Spleen (tissue), 11 donors: ENCODE measurements at regions not wholly inside any gene's neighbourhood (a gene's known extent, or its start where the extent isn't known, plus 50 kb on each side); places are given as distances from the start of the nearest gene placed in this dataset.

Experiments used
- DNase-seq: peaks from one replicate; pipeline ENCODE4 v3.0.0-alpha.2; 2020
- H3K27ac ChIP-seq, 8 donors: fragments of 200-600 bp; sonication (generic) in 7 of 8; 1 replicate in 4 of 8; 2 replicates in 4 of 8; pipeline versions ENCODE4 v1.5.0 to v1.8.0; 2016 to 2021; ENCODE audit warnings: inconsistent platforms in 4 of 8, mild to moderate bottlenecking in 4 of 8, moderate library complexity in 1 of 8
- H3K27me3 ChIP-seq, 7 donors: fragments of 200-600 bp; sonication (generic) in 6 of 7; replicated peaks in 1 of 7; 1 replicate in 4 of 7; 2 replicates in 3 of 7; pipeline versions ENCODE4 v1.5.0 to v1.8.0; 2016 to 2021; ENCODE audit warnings: inconsistent platforms in 3 of 7, mild to moderate bottlenecking in 1 of 7
- H3K36me3 ChIP-seq, 6 donors: fragments of 200-600 bp; sonication (generic) in 5 of 6; 1 replicate in 4 of 6; 2 replicates in 2 of 6; pipeline versions ENCODE4 v1.5.0 to v1.8.0; 2016 to 2021; ENCODE audit warnings: inconsistent platforms in 2 of 6
- H3K4me1 ChIP-seq, 6 donors: fragments of 200-600 bp; sonication (generic) in 5 of 6; 1 replicate in 3 of 6; 2 replicates in 3 of 6; pipeline versions ENCODE4 v1.5.0 to v1.8.0; 2016 to 2021; ENCODE audit warnings: inconsistent platforms in 3 of 6
- H3K4me3 ChIP-seq, 8 donors: fragments of 200-600 bp; sonication (generic) in 7 of 8; 1 replicate in 4 of 8; 2 replicates in 4 of 8; pipeline versions ENCODE4 v1.5.0 to v1.8.0; 2016 to 2021; ENCODE audit warnings: inconsistent platforms in 4 of 8, mild to moderate bottlenecking in 4 of 8, moderate library complexity in 2 of 8
- H3K9me3 ChIP-seq, 8 donors: fragments of 200-600 bp; sonication (generic) in 7 of 8; 1 replicate in 4 of 8; 2 replicates in 4 of 8; pipeline versions ENCODE4 v1.5.0 to v1.8.0; 2016 to 2021; ENCODE audit warnings: inconsistent platforms in 4 of 8
- POLR2A ChIP-seq, 3 donors: fragments of 450-650 bp; IDR thresholded peaks; one replicate each; pipeline ENCODE4 v1.5.1; 2017; ENCODE audit warnings: antibody characterized with exemption in 3 of 3, mild to moderate bottlenecking in 1 of 3
- POLR2AphosphoS5 ChIP-seq, 3 donors: sonication (generic); formaldehyde crosslinking; IDR thresholded peaks; one replicate each; pipeline ENCODE4 v1.5.1; 2017; ENCODE audit warnings: antibody characterized with exemption in 3 of 3
- WGBS, 5 donors: extraction: QIAGEN DNeasy Blood & Tissue Kit in 3 of 5; methylation state at CpG; one replicate each; pipeline versions ENCODE4 v1.1.5 to v1.1.7; 2013 to 2018; 5-methylcytosine and 5-hydroxymethylcytosine counted together
- intact Hi-C: fragments of 100-400 bp; cut with DNase I; formaldehyde crosslinking; loops from one replicate; pipeline ENCODE4 v1.15.0; 2023; ENCODE audit warnings: low total_unique reads
- TF ChIP-seq, protein P1 (sequence below), 11 experiments: fragments of 200-600 bp in 7 of 11; fragments of 450-650 bp in 4 of 11; sonication (generic) in 4 of 11; IDR thresholded peaks in 8 of 11; conservative IDR thresholded peaks in 3 of 11; 1 replicate in 7 of 11; 2 replicates in 4 of 11; pipeline versions ENCODE4 v1.4.0 to v1.8.0; 2016 to 2021; ENCODE audit warnings: antibody characterized with exemption in 11 of 11, inconsistent platforms in 4 of 11, mild to moderate bottlenecking in 1 of 11
- donor health status: healthy with polysubstance abuse.
- donor health status: DM: no; HTN: no; CAD: no; lungs with moderate emphysema.
- donor health status: DM: no; HTN: no; CAD: no.
- donor health status: Bipolar disorder and iron deficiency.
- donor health status: healthy.
- donor health status: DM: no; HTN: no; CAD: no.
- donor health status: DM: yes; HTN: yes; CAD: no.

DNA sequence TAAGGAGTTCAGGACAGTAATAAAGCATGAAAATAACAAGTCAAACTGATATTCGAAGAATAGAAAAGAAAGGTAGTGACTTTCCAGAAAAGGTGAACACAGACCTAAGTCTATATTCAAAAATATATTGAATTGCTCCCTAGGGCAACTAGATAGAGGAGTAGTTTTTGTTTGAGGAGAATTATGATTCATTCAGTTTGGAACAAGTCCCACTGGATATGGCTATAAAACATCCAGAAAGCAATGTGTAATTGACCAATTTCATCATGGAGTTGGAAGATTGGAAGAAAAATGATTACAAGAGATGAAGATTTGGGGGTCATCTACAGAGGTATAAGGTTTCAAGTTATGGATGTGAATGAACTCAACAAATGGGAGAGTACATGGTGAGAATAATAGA, 117.5 kb upstream of the ZNF462 start:
- no peaks in the 10 kb centered on the region for H3K36me3 ChIP-seq
- no peak for DNase-seq
- no peak overlapping the region for H3K4me3 ChIP-seq
- H3K9me3 ChIP-seq, result no peaks in the 10 kb centered on the region
- H3K27ac ChIP-seq, result no peak overlapping the region
- no peaks in the 10 kb centered on the region for H3K27me3 ChIP-seq
- intact Hi-C loops, result no loop called here
- 73 to 95% (median 84%) methylated on average over 1 of the region's 1 CpG for WGBS, 5 donors
- TF ChIP-seq POLR2A (IDR thresholded peaks at IDR 0.05) (no peak), POLR2AphosphoS5 (IDR thresholded peaks at IDR 0.05) (no peak)
- TF ChIP-seq, protein P1, sequence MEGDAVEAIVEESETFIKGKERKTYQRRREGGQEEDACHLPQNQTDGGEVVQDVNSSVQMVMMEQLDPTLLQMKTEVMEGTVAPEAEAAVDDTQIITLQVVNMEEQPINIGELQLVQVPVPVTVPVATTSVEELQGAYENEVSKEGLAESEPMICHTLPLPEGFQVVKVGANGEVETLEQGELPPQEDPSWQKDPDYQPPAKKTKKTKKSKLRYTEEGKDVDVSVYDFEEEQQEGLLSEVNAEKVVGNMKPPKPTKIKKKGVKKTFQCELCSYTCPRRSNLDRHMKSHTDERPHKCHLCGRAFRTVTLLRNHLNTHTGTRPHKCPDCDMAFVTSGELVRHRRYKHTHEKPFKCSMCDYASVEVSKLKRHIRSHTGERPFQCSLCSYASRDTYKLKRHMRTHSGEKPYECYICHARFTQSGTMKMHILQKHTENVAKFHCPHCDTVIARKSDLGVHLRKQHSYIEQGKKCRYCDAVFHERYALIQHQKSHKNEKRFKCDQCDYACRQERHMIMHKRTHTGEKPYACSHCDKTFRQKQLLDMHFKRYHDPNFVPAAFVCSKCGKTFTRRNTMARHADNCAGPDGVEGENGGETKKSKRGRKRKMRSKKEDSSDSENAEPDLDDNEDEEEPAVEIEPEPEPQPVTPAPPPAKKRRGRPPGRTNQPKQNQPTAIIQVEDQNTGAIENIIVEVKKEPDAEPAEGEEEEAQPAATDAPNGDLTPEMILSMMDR (IDR thresholded peaks at IDR 0.05 in 8 of 11, conservative IDR thresholded peaks at IDR 0.05 in 3 of 11), result no peak
- H3K4me1 ChIP-seq, result no peaks in the 10 kb centered on the region

DNA sequence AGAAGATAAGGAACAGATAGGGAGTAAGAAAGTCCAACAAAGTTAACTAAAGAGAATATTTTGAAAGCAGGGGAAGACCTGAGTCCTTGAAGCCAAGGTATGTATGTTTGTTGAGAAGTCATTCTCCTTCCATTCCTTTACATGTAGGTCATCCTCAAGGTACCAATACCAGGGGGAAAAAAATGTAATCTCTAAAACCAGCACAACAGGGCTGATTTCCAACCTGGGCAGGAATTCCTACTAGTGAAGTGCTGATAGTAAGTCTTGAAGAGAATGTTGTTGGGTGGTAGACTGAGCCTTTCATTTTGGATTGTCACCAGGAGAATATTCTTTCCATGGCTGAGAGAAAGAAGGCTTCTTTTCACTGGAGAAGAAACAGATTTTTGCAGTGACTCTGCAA, 117.1 kb upstream of the ZNF462 start:
- DNase-seq, result no peak
- H3K4me3 ChIP-seq, result no peak overlapping the region
- intact Hi-C loops, result no loop called here
- H3K27ac ChIP-seq, result no peak overlapping the region
- H3K36me3 ChIP-seq, result no peaks in the 10 kb centered on the region
- no peak for TF ChIP-seq POLR2A (IDR thresholded peaks at IDR 0.05)
- TF ChIP-seq, protein P1 (IDR thresholded peaks at IDR 0.05 in 8 of 11, conservative IDR thresholded peaks at IDR 0.05 in 3 of 11), result no peak
- no peak for TF ChIP-seq POLR2AphosphoS5 (IDR thresholded peaks at IDR 0.05)
- no peaks in the 10 kb centered on the region for H3K9me3 ChIP-seq
- no peaks in the 10 kb centered on the region for H3K4me1 ChIP-seq
- H3K27me3 ChIP-seq, result no peaks in the 10 kb centered on the region

GRCh38 chr9:106751681-106752080, 111.3 kb upstream of the ZNF462 start:
- TF ChIP-seq POLR2A (IDR thresholded peaks at IDR 0.05), result no peak
- TF ChIP-seq POLR2AphosphoS5 (IDR thresholded peaks at IDR 0.05), result no peak
- TF ChIP-seq, protein P1 (IDR thresholded peaks at IDR 0.05 in 8 of 11, conservative IDR thresholded peaks at IDR 0.05 in 3 of 11), result no peak
- Histone ChIP-seq H3K36me3 (no peaks in the 10 kb centered on the region), H3K4me1 (peaks cover 0 to 5% (median 0%) of the 10 kb centered on the region in 6 donors), H3K27ac (no peak overlapping the region), H3K27me3 (no peaks in the 10 kb centered on the region), H3K4me3 (no peak overlapping the region), H3K9me3 (no peaks in the 10 kb centered on the region)
- no peak for DNase-seq
- 81 to 97% (median 86%) methylated on average over 5 of the region's 5 CpGs for WGBS, 5 donors
- intact Hi-C loops, result no loop called here

DNA sequence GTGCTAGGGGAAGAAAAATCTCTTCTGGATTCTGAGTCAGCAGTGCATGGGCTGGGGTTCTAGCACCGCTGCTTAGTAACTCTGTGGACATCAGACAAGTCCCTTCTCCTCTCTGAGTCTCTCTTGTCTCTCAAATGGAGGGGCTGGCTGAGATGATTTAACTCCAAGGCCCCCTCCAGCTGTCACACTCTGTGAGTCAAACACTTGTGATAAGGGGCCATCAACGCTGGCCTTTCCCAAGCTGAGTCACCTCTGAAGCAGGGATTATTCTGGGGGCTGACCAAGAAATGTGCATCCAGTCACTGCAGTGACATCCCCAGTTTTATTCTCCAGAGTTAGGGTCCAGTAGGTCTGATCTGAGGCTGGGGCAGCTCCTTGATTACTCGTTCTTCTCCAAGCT, 110.4 kb upstream of the ZNF462 start:
- TF ChIP-seq, protein P1 (IDR thresholded peaks at IDR 0.05 in 8 of 11, conservative IDR thresholded peaks at IDR 0.05 in 3 of 11), result no peak
- TF ChIP-seq POLR2A (IDR thresholded peaks at IDR 0.05) (no peak), POLR2AphosphoS5 (IDR thresholded peaks at IDR 0.05) (no peak)
- WGBS, 5 donors, result 56 to 74% (median 68%) methylated on average over 3 of the region's 3 CpGs
- no peaks in the 10 kb centered on the region for H3K27me3 ChIP-seq

More for the DNA sequence above, 110.4 kb upstream of the ZNF462 start:
- Histone ChIP-seq H3K4me3 (no peak overlapping the region), H3K36me3 (no peaks in the 10 kb centered on the region), H3K27ac (no peak overlapping the region), H3K9me3 (no peaks in the 10 kb centered on the region), H3K4me1 (peaks cover 0 to 5% (median 0%) of the 10 kb centered on the region in 6 donors)
- intact Hi-C loops, result no loop called here
- DNase-seq, result no peak
